Endothelial cell (in vitro differentiated cells): ENCODE measurements at regions not wholly inside any gene's neighbourhood (a gene's known extent, or its start where the extent isn't known, plus 50 kb on each side); places are given as distances from the start of the nearest gene placed in this dataset.

Source experiments
- DNase-seq: peaks from one replicate; pipeline ENCODE4 v3.0.0; 2021; ENCODE audit warnings: low spot score
- H3K27ac Mint-ChIP-seq: one replicate; pipeline ENCODE4 v1.8.0; 2021; ENCODE audit warnings: mixed read lengths, inconsistent platforms; ENCODE audit not compliant: unreplicated experiment
- H3K27me3 Mint-ChIP-seq: one replicate; pipeline ENCODE4 v1.8.0; 2021; ENCODE audit warnings: mild to moderate bottlenecking, moderate library complexity, mixed read lengths, inconsistent platforms; ENCODE audit not compliant: unreplicated experiment
- H3K36me3 Mint-ChIP-seq: one replicate; pipeline ENCODE4 v1.8.0; 2021; ENCODE audit warnings: mild to moderate bottlenecking, low read depth, mixed read lengths, inconsistent platforms; ENCODE audit not compliant: unreplicated experiment
- H3K4me1 Mint-ChIP-seq: one replicate; pipeline ENCODE4 v1.8.0; 2021; ENCODE audit warnings: mild to moderate bottlenecking, mixed read lengths, inconsistent platforms; ENCODE audit not compliant: unreplicated experiment
- H3K4me3 Mint-ChIP-seq: one replicate; pipeline ENCODE4 v1.8.0; 2021; ENCODE audit warnings: mild to moderate bottlenecking, mixed read lengths, inconsistent platforms; ENCODE audit not compliant: unreplicated experiment
- H3K9me3 Mint-ChIP-seq: one replicate; pipeline ENCODE4 v1.8.0; 2021; ENCODE audit warnings: mixed read lengths, inconsistent platforms; ENCODE audit not compliant: unreplicated experiment
- TF ChIP-seq, protein P1 (sequence below): fragments of 200-600 bp; sonication (generic); IDR thresholded peaks from one replicate; pipeline ENCODE4 v1.5.0; 2021; ENCODE audit warnings: antibody characterized with exemption; ENCODE audit not compliant: unreplicated experiment

DNA sequence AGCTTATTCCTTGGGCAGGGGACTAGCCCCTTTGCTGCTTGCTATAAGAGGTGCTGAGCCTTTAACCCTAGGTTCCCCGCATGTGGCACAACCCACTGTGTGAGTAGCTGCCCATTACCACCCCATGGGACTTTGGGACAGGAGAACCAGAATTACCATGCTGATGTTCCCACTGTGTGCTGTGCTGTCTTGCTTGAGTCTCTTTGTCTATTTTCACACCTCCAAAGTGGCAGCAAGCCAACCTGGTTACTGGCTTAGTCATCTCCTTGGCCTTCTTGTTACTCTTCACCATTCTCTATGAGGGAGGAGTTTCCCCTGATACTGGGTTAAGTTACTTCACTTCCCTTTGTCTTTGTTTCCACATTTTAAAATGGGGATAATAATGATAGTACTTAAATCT is 73.4 kb upstream of the ETV6 start:
- Mint-ChIP-seq H3K36me3 (no peaks in the 10 kb centered on the region), H3K9me3 (no peaks in the 10 kb centered on the region), H3K4me3 (no peak overlapping the region), H3K27ac (no peak overlapping the region), H3K4me1 (peaks cover 9% of the 10 kb centered on the region), H3K27me3 (peaks cover 1% of the 10 kb centered on the region)
- TF ChIP-seq, protein P1, sequence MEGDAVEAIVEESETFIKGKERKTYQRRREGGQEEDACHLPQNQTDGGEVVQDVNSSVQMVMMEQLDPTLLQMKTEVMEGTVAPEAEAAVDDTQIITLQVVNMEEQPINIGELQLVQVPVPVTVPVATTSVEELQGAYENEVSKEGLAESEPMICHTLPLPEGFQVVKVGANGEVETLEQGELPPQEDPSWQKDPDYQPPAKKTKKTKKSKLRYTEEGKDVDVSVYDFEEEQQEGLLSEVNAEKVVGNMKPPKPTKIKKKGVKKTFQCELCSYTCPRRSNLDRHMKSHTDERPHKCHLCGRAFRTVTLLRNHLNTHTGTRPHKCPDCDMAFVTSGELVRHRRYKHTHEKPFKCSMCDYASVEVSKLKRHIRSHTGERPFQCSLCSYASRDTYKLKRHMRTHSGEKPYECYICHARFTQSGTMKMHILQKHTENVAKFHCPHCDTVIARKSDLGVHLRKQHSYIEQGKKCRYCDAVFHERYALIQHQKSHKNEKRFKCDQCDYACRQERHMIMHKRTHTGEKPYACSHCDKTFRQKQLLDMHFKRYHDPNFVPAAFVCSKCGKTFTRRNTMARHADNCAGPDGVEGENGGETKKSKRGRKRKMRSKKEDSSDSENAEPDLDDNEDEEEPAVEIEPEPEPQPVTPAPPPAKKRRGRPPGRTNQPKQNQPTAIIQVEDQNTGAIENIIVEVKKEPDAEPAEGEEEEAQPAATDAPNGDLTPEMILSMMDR, result no peak
- no peak for DNase-seq

DNA sequence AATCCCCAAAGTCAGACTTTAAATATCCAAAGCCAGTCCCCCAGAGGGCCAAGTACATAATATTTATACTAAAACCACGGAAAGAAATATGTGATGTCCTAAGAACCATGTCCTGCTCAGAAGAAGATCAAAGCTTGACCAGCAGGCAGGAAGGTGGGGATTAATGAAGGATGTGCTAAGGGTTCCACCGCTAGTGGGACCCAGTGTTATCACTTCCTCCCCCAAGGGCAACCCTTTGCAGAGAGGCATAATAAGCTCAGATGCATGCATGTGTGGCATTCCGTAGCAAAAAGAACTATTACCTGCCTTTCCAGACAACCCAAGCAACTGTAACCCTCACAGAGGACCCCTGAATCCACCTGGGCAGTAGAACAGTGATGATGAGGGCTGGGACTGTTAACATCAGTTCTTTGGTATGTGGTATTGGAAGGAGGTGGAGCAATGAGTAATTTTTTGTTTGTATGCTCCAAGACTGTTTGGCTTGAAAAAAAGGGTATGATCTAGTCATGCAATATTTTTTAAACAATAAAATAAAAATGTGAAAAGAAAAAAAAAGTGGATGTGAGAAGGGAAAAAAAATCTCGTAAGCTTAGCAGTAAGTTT is 71.7 kb upstream of the ETV6 start:
- no peaks in the 10 kb centered on the region for H3K36me3 Mint-ChIP-seq
- H3K4me1 Mint-ChIP-seq, result peaks cover 12% of the 10 kb centered on the region
- H3K9me3 Mint-ChIP-seq, result no peaks in the 10 kb centered on the region
- H3K27ac Mint-ChIP-seq, result no peak overlapping the region
- no peak overlapping the region for H3K4me3 Mint-ChIP-seq
- H3K27me3 Mint-ChIP-seq, result peaks cover 1% of the 10 kb centered on the region
- TF ChIP-seq, protein P1, result no peak
- no peak for DNase-seq

DNA sequence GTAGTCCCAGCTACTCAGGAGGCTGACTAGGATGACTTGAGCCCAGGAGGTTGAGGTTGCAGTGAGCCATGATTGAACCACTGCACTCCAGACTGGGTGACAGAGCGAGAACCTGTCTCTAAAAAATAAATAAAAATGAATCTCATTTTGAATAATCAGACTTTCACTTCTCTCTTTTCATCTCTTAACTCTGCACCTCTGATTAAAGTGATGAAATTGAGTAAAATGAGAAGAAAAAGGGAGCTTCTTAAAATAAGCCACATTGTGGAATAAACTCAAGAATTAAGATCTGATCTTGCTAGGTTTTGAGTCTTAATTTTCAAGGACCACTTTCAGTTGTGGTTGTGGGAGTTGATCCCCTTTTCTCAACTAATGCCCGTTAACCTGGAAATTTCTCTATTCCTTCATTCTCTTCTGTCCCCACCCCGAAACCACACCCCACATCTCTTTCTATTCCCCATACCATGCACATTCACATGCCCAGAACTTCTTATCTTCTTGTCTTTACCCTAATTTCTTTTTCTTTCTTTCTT is 70.9 kb upstream of the ETV6 start:
- H3K27me3 Mint-ChIP-seq, result peaks cover 2% of the 10 kb centered on the region
- no peaks in the 10 kb centered on the region for H3K9me3 Mint-ChIP-seq
- TF ChIP-seq, protein P1, result no peak
- peaks cover 16% of the 10 kb centered on the region for H3K4me1 Mint-ChIP-seq
- H3K27ac Mint-ChIP-seq, result no peak overlapping the region
- DNase-seq, result no peak
- H3K36me3 Mint-ChIP-seq, result no peaks in the 10 kb centered on the region
- H3K4me3 Mint-ChIP-seq, result no peak overlapping the region

DNA sequence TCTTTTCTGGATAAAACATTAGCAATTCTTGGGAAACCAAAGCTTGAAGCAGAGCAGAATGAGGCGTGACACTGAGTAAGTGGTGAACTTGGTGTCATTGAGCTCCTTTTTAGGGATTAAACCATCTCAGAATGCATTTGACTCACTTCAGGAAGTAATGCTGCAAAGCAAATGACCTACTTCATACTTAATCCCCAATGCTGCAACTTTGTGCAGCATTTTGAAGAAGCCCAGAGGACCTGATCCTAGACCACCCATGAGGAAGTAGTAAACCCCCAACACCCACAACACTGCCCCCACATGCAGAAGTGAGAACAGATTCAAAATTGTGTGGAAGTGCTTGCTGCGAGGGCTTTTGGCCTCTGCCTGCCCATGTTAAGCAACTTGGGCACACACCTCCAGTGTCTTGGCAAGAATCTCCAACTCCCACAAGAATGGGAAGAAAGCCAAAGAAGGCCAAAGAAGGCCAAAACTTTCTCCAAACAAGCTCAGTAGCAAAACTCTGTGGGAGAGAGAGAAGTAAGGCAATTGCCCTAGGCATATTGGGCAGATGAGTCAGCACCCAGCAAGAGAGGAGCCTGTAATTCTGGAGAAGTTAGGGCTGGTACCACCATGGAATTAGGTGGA is 69.2 kb upstream of the ETV6 start:
- H3K4me3 Mint-ChIP-seq, result no peak overlapping the region
- no peaks in the 10 kb centered on the region for H3K36me3 Mint-ChIP-seq
- no peaks in the 10 kb centered on the region for H3K9me3 Mint-ChIP-seq
- no peak overlapping the region for H3K27ac Mint-ChIP-seq
- H3K27me3 Mint-ChIP-seq, result peaks cover 1% of the 10 kb centered on the region
- TF ChIP-seq, protein P1, result no peak
- peaks cover 26% of the 10 kb centered on the region for H3K4me1 Mint-ChIP-seq
- DNase-seq, result no peak

DNA sequence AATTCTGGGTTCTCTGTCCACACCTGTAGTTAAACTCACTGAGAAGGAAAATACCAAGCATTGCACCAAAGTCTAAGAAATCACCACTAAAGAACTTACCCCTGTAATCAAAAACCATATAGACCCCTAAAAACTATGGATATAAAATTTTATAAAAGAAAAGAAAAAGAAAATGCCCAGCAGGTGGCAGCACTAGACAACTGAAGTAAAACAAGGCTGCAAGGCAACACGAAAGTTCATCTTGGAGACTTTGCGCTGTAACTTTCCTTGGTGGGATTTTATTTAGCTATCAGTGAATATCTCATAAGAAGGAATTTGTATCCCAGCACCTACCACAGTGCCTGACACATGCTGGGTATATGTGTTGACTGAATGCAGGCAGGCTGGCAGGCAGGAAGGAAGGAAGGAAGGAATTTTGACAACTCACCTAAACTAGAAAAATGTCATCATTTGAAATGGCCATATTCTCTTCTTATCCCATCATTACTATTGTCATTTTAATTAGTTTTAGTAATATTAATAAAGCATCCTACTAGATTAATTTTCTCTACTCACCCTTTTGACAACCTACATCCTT is 68.2 kb upstream of the ETV6 start:
- Mint-ChIP-seq H3K4me3 (no peak overlapping the region), H3K27me3 (peaks cover 1% of the 10 kb centered on the region), H3K36me3 (no peaks in the 10 kb centered on the region), H3K27ac (no peak overlapping the region), H3K9me3 (no peaks in the 10 kb centered on the region), H3K4me1 (peaks cover 26% of the 10 kb centered on the region)
- TF ChIP-seq, protein P1, result peak; percentile 92
- DNase-seq, result peak; percentile 61
